ENCODE measurements at regions not wholly inside any gene's neighbourhood (a gene's known extent, or its start where the extent isn't known, plus 50 kb on each side); places are given as distances from the start of the nearest gene placed in this dataset.

DNA sequence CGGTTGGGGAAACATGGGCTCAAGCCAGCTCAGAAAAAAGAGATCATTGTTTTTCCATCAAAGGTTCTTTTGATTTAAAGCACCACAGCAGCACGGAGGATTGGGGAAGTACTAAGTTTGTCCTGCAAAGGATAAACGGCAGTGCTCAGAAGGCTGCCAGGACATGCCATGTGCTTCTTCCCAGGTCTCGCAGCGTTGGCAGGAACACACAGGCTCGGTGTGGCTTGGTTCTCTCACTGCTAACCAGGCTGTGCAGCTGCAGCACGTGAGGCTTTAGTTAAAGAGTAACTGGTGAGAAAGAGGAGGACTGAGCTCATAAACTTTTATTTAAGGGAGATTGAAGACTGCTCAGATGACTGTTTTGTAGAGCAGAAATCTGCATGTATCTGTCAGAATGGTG lies 264.3 kb downstream of the TSN start:
- DNase-seq (ENCODE audit: low read depth in 1 of 2, low spot score in 1 of 2) = no peak
- H3K27me3 ChIP-seq (ENCODE audit: insufficient read depth, poor library complexity, severe bottlenecking) = no peaks in the 10 kb centered on the region
- no peak for TF ChIP-seq GABPA (IDR thresholded peaks at IDR 0.05; ENCODE audit: low read depth)
- TF ChIP-seq, protein P1, sequence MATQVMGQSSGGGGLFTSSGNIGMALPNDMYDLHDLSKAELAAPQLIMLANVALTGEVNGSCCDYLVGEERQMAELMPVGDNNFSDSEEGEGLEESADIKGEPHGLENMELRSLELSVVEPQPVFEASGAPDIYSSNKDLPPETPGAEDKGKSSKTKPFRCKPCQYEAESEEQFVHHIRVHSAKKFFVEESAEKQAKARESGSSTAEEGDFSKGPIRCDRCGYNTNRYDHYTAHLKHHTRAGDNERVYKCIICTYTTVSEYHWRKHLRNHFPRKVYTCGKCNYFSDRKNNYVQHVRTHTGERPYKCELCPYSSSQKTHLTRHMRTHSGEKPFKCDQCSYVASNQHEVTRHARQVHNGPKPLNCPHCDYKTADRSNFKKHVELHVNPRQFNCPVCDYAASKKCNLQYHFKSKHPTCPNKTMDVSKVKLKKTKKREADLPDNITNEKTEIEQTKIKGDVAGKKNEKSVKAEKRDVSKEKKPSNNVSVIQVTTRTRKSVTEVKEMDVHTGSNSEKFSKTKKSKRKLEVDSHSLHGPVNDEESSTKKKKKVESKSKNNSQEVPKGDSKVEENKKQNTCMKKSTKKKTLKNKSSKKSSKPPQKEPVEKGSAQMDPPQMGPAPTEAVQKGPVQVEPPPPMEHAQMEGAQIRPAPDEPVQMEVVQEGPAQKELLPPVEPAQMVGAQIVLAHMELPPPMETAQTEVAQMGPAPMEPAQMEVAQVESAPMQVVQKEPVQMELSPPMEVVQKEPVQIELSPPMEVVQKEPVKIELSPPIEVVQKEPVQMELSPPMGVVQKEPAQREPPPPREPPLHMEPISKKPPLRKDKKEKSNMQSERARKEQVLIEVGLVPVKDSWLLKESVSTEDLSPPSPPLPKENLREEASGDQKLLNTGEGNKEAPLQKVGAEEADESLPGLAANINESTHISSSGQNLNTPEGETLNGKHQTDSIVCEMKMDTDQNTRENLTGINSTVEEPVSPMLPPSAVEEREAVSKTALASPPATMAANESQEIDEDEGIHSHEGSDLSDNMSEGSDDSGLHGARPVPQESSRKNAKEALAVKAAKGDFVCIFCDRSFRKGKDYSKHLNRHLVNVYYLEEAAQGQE (IDR thresholded peaks at IDR 0.05; ENCODE audit: insufficient replicate concordance, low read depth) = no peak
- no peak for TF ChIP-seq SPI1 (IDR thresholded peaks at IDR 0.05; ENCODE audit: borderline replicate concordance, low read depth)
- no peak for TF ChIP-seq CTCF (IDR thresholded peaks at IDR 0.05; ENCODE audit: insufficient read depth, low read length)
- no peak for TF ChIP-seq POLR2AphosphoS5 (IDR thresholded peaks at IDR 0.05; ENCODE audit: low read depth)
- H3K4me3 ChIP-seq (replicated peaks; ENCODE audit: insufficient read depth, low read length) = no peak overlapping the region
- H3K27ac ChIP-seq (replicated peaks) = no peak overlapping the region

GRCh38 chr2:122020377-122020776 lies 264.9 kb downstream of the TSN start:
- no peak overlapping the region for H3K27ac ChIP-seq (replicated peaks)
- TF ChIP-seq, protein P1 (IDR thresholded peaks at IDR 0.05; ENCODE audit: insufficient replicate concordance, low read depth) = no peak
- TF ChIP-seq GABPA (IDR thresholded peaks at IDR 0.05; ENCODE audit: low read depth) (no peak), SPI1 (IDR thresholded peaks at IDR 0.05; ENCODE audit: borderline replicate concordance, low read depth) (no peak), CTCF (IDR thresholded peaks at IDR 0.05; ENCODE audit: insufficient read depth, low read length) (no peak)
- no peak overlapping the region for H3K4me3 ChIP-seq (replicated peaks; ENCODE audit: insufficient read depth, low read length)
- DNase-seq (ENCODE audit: low read depth in 1 of 2, low spot score in 1 of 2) = no peak
- no peaks in the 10 kb centered on the region for H3K27me3 ChIP-seq (ENCODE audit: insufficient read depth, poor library complexity, severe bottlenecking)

GRCh38 chr2:122021941-122022340 lies 266.5 kb downstream of the TSN start:
- no peak for DNase-seq (ENCODE audit: low read depth in 1 of 2, low spot score in 1 of 2)
- no peaks in the 10 kb centered on the region for H3K27me3 ChIP-seq (ENCODE audit: insufficient read depth, poor library complexity, severe bottlenecking)
- TF ChIP-seq POLR2AphosphoS5 (IDR thresholded peaks at IDR 0.05; ENCODE audit: low read depth) = no peak
- TF ChIP-seq, protein P1 (IDR thresholded peaks at IDR 0.05; ENCODE audit: insufficient replicate concordance, low read depth) = no peak
- no peak for TF ChIP-seq SPI1 (IDR thresholded peaks at IDR 0.05; ENCODE audit: borderline replicate concordance, low read depth)
- no peak for TF ChIP-seq GABPA (IDR thresholded peaks at IDR 0.05; ENCODE audit: low read depth)
- no peak for TF ChIP-seq CTCF (IDR thresholded peaks at IDR 0.05; ENCODE audit: insufficient read depth, low read length)
- no peak overlapping the region for H3K27ac ChIP-seq (replicated peaks)
- no peak overlapping the region for H3K4me3 ChIP-seq (replicated peaks; ENCODE audit: insufficient read depth, low read length)

Data from HL-60 (cell line).